SW 1271 (cell line): ENCODE measurements at regions not wholly inside any gene's neighbourhood (a gene's known extent, or its start where the extent isn't known, plus 50 kb on each side); places are given as distances from the start of the nearest gene placed in this dataset.
"Not testable (repeated sequence)": the region's sequence is repeated elsewhere in the genome, so short reads cannot be mapped to it uniquely, and the experiment has no call there.

Experiments used
- DNase-seq, 2 experiments: peaks; one replicate each; lab custom pipeline; 2025; lab: John Stamatoyannopoulos, UW

GRCh38 chr13:34360702-34361101 lies 542.8 kb downstream of the RFC3 start:
- DNase-seq = no peak

DNA sequence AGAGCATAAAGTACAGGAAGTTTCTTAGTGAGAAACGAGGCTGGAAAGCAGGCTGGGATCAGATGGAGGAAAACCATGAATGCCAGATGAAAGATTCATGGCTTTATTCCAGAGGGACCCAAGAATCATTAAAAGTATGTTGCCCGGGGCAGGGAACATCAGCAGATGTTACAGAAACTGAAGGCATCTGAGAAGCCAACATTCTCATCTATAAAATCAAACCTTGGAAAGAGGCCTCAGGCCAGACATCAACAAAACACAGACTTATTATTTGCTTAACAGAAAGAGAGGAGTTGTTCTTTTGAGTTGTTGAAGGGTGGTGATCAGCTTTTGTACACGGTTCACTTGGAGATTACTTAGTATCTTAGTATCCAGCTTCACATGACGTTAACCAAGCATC lies 543.6 kb downstream of the RFC3 start:
- no peak for DNase-seq

- DNase-seq = no peak
Measured at GRCh38 chr13:34363266-34363665, 545.3 kb downstream of the RFC3 start.

- DNase-seq = no peak
Measured at GRCh38 chr13:34364633-34365032, 546.7 kb downstream of the RFC3 start.

DNA sequence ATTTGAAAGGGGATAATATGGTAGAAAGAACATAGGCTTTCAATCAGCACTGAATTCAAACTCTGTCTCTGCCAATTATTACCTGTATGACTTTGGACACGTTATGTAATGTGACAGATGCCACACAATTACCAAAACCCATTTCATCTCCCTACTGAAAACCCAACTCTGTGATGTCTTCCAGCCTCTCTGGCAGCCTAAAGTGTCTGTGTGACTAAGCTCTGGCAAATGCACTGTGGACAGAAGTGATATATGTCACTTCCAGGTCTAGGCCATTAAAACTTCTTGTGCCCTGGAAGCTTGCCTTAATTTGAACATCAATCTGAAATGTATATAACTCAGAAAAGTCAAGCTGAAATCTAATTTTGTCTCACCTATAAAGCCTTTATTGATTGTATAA lies 552.0 kb downstream of the RFC3 start:
- no peak for DNase-seq

DNA sequence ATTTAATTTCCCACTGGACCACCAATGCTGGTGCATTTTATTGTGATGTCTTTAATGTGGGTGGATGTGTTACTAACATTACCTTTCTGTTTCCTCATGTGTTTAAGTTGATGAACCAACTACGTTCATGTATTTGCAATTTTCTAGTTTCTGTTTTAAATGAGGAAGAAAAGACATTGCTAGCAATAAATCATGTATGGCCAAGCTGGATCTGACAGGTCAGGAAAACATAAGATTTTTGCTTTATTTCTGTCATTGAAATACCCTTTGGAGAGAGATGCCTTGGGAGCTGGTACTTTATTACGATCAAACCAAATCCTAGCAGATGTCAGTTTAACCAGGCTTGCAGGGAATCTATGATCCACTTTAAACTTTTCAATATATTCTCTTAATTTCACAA lies 553.2 kb downstream of the RFC3 start:
- DNase-seq = no peak

DNA sequence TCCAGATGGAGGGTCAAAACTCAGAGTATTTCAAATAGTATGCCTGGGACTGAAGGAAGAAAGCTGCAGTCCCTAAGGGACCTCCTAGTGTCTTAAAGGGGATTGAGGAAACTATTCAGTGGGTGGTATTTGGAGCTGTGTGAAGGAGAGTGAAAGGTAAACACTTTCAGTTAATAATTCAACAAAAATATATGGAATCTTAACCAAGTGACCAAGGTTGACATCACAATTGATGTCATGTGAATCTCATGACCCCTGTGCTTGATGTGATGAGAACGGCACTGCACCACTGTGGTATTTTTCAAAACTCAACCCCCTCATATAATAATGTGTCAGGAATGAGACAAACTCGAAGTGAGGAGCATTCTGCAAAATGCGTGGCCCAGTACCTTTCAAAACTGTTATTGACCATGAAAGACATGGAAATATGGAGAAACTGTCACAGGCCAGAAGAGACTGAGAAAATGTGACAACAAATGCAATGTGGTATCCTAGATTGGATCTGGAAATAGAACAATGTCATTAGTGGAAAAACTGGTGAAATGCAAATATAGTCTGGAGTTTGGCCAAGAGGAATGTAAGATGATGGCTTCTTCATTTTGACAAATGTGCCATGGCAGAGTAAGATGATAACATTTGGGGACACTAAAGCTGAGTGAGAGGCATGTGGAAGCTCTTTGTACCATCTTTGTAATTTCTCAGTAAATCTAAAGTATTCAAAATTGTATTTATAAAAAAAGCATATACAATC lies 553.9 kb downstream of the RFC3 start:
- no peak for DNase-seq

GRCh38 chr13:34372581-34372980 lies 554.6 kb downstream of the RFC3 start:
- no peak for DNase-seq

DNA sequence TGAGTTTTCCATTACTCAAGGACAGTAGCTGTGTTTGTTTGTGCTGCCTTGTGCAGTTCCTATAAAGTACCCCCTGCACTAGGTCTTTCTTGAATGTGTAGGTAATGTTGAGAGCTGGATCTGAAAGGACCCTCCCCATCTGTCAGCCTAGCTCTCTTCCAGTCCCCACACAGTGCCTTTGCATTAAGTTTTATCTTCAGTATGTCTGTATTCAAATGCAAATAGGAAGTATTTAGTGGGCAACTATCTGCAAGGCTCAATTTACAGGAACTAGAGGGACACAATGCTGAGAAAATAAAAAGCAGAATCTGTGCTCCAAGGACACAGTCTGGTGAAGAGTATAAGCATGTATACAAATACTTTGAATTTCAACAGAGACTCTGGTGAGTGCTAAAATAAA lies 558.5 kb downstream of the RFC3 start:
- DNase-seq = no peak

GRCh38 chr13:34381228-34381627 lies 560.8 kb upstream of the NBEA start:
- DNase-seq = no peak

- no peak for DNase-seq
Measured at GRCh38 chr13:34383728-34384127, 558.3 kb upstream of the NBEA start.

GRCh38 chr13:34386229-34386628 lies 555.8 kb upstream of the NBEA start:
- not testable (repeated sequence) for DNase-seq

DNA sequence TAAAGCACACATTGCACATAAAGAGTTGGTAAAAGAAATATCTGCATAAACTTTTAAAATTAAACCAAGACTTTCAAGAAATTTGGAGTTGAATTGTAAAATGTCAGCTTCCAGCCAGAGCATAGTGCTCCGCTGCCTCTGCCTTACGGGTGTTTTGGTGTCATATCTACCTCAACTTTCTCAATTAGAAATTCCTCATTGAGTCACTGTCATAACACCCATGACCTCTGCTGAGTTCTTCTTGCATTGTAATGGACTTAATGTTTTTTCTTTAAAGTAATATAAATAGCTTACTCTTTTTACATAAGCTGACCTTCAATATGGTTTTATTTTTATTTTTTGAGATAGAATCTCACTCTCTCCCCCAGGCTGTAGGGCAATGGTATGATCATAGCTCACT lies 551.0 kb upstream of the NBEA start:
- no peak for DNase-seq

- no peak for DNase-seq
Measured at GRCh38 chr13:34401696-34402095, 540.4 kb upstream of the NBEA start.

DNA sequence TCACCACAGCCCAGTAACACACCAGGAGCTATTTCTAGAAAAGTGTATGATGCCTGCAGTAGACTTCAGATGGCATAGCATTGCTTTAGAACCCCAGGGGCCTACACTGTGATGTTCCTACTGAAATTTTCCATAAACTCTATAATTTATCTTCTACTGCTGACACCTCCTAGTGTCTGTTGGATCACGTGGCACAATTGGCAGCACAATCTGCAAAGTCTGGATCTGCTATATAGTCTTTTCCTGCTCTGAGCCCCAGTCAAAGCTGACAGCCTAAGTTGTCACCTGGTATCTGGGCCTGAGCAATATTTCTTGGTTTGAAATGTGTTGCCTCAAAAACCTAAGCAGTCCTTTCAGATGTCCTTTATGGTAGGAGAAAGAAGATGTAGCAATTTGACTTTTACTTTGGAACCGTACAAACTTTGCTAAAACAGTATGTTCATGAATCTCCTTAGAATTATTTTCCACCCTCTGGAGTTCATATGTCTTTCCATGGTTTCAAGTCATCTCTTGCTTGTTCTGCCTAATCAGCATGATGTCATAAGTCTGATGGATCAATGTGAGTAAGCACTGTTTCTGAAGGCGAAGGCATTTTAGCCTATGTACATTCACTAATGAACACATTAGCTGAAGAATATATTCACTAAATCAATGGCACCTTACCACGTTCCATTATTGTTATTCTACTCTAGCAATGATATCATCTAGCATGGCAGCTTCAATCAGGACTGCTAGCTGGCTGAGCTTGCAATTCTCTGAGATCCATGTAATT lies 536.5 kb upstream of the NBEA start:
- no peak for DNase-seq

DNA sequence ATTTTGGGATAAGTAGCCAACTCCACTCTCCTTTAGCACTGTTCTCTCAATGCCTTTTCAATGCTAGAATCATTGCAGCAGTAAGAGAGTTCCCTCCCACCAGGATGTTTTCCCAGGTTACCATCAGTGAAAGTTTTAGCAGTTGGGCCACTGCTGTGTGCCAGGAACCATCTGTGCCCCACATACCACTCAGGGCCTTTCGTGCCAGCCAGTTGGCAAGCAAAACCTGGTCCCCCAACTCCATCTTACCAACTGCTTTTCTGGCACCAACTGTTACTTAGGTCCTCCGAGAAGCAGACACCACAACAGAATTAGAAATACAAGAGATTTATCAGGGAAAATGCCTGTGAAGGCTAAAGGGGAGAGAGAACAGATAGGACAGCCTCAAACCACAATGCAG lies 533.4 kb upstream of the NBEA start:
- DNase-seq = no peak

- no peak for DNase-seq
Measured at GRCh38 chr13:34409496-34410182, 532.4 kb upstream of the NBEA start.

- DNase-seq = no peak
Measured at GRCh38 chr13:34410678-34411077, 531.4 kb upstream of the NBEA start.

DNA sequence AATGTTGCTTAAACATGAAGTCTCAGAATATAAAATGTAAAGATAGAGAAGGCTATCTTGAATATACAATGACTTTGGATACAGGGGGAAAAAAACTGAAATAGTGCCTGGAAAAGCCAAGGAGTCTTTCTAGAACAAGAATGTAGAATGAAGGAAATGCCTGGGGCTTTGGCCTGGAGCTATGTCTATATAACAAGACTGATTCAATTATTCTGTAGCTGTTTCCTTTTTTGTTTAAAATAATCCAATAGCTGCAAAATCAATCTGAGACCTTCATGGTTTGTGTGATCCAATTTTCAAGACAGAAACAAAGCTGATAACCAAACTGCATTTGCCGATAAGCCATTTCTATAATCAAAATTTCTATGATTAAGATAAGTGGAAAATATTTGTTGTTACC lies 530.9 kb upstream of the NBEA start:
- DNase-seq = no peak

DNA sequence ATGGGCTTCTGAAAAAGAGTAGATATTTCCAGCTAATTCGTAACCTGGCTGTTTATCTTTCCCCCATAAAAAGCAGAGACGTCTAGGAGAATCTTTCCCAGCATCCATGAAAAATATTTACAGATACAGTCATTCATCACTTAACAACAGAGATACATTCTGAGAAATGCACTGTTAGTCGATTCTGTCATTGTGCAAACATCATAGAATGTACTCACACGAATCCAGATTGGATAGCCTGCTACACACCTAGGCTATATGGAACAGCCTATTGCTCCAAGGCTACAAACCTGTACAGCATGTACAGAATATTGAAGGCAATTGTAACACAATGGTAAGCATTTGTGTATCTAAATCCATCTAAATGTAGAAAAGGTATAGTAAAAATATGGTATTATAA lies 530.2 kb upstream of the NBEA start:
- no peak for DNase-seq

DNA sequence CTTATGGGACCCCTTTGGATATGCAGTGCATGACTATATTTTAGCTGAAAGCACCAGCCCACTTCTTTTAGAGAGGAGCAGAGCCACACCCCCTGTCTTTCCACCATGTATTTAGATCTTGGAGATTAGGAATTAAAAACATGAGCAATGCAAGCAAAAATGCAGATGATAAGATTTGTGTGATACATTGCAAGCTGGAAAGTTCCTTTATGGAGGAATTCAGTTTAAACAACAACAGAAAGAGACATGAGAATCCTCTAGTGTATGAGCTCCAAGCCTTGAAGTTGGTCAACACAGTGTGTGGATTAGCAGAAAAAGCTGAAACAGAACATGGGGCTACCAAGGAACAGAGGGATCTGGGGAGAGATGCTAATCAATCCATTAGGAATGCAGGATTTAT lies 529.8 kb upstream of the NBEA start:
- DNase-seq = no peak

GRCh38 chr13:34412817-34413375 lies 529.2 kb upstream of the NBEA start:
- no peak for DNase-seq
